Vagina (tissue), 2 donors: ENCODE measurements at regions not wholly inside any gene's neighbourhood (a gene's known extent, or its start where the extent isn't known, plus 50 kb on each side); places are given as distances from the start of the nearest gene placed in this dataset.

Experiments
- POLR2A ChIP-seq, 2 donors: fragments of 450-650 bp; IDR thresholded peaks; one replicate each; pipeline ENCODE4 v1.6.1; 2017; ENCODE audit warnings: antibody characterized with exemption in 2 of 2, mild to moderate bottlenecking in 2 of 2, moderate library complexity in 2 of 2
- POLR2AphosphoS5 ChIP-seq, 2 donors: sonication (generic); formaldehyde crosslinking; IDR thresholded peaks; one replicate each; pipeline ENCODE4 v1.9.0; 2017; ENCODE audit warnings: antibody characterized with exemption in 2 of 2, mild to moderate bottlenecking in 2 of 2, low read depth in 1 of 2; ENCODE audit not compliant: insufficient read depth in 1 of 2
- TF ChIP-seq, protein P1 (sequence below), 3 experiments: fragments of 450-650 bp in 2 of 3; fragments of 200-600 bp in 1 of 3; sonication (generic) in 1 of 3; IDR thresholded peaks; one replicate each; pipeline ENCODE4 v1.5.1; 2017 to 2019; ENCODE audit warnings: antibody characterized with exemption in 3 of 3, mild to moderate bottlenecking in 2 of 3, moderate library complexity in 2 of 3

- TF ChIP-seq, protein P1, sequence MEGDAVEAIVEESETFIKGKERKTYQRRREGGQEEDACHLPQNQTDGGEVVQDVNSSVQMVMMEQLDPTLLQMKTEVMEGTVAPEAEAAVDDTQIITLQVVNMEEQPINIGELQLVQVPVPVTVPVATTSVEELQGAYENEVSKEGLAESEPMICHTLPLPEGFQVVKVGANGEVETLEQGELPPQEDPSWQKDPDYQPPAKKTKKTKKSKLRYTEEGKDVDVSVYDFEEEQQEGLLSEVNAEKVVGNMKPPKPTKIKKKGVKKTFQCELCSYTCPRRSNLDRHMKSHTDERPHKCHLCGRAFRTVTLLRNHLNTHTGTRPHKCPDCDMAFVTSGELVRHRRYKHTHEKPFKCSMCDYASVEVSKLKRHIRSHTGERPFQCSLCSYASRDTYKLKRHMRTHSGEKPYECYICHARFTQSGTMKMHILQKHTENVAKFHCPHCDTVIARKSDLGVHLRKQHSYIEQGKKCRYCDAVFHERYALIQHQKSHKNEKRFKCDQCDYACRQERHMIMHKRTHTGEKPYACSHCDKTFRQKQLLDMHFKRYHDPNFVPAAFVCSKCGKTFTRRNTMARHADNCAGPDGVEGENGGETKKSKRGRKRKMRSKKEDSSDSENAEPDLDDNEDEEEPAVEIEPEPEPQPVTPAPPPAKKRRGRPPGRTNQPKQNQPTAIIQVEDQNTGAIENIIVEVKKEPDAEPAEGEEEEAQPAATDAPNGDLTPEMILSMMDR (IDR thresholded peaks at IDR 0.05): no peak
- TF ChIP-seq POLR2A (IDR thresholded peaks at IDR 0.05) (no peak), POLR2AphosphoS5 (IDR thresholded peaks at IDR 0.05; ENCODE audit: insufficient read depth in 1 of 2, low read depth in 1 of 2) (no peak)
Observed at GRCh38 chr11:103736315-103737036, 300.0 kb upstream of the DDI1 start.
